ENCODE measurements at regions not wholly inside any gene's neighbourhood (a gene's known extent, or its start where the extent isn't known, plus 50 kb on each side); places are given as distances from the start of the nearest gene placed in this dataset.
"Not testable (repeated sequence)": the region's sequence is repeated elsewhere in the genome, so short reads cannot be mapped to it uniquely, and the experiment has no call there.

- no peaks in the 10 kb centered on the region for H3K9me2 ChIP-seq (replicated peaks; ENCODE audit: low read length)
- ChIA-PET CTCF (no interaction called here), POLR2A (ENCODE audit: unreplicated experiment) (no interaction called here)
- H3K9ac ChIP-seq (ENCODE audit: low read length), result no peak overlapping the region
- no peaks in the 10 kb centered on the region for H3K79me2 ChIP-seq (ENCODE audit: low read length)
- BruUV-seq (replicated peaks), result no TSS peak
- ATAC-seq (no peak), DNase-seq (no peak)
- no peaks in the 10 kb centered on the region for H3K27me3 ChIP-seq (ENCODE audit: low read length)
- H3K4me3 ChIP-seq (ENCODE audit: low read length), result no peak overlapping the region
- H3K4me2 ChIP-seq (ENCODE audit: low read length), result no peak overlapping the region
- no peaks in the 10 kb centered on the region for H3K4me1 ChIP-seq (ENCODE audit: insufficient read depth, low read length)
- H3K36me3 ChIP-seq (ENCODE audit: low read depth, low read length), result no peaks in the 10 kb centered on the region
- no peak overlapping the region for H2AFZ ChIP-seq (ENCODE audit: low read length)
- H4K20me1 ChIP-seq (ENCODE audit: low read length), result no peaks in the 10 kb centered on the region
- no peaks in the 10 kb centered on the region for H3K9me3 ChIP-seq (ENCODE audit: low read length)
- intact Hi-C loops (cut with micrococcal nuclease), result no loop called here
- no peaks in the 10 kb centered on the region for H3F3A ChIP-seq (ENCODE audit: low read length, unreplicated experiment)
- H3K27ac ChIP-seq (ENCODE audit: low read length), result no peak overlapping the region
- TF ChIP-seq EZH2phosphoT487 (IDR thresholded peaks at IDR 0.05; ENCODE audit: borderline replicate concordance, low read length), result no peak
- TF ChIP-seq EZH2 (IDR thresholded peaks at IDR 0.05; ENCODE audit: low read length, unreplicated experiment), result no peak
- no peak for TF ChIP-seq CTCF (conservative IDR thresholded peaks at IDR 0.05; ENCODE audit: low read depth, low read length)
Observed at GRCh38 chr13:90654970-90655369, 692.5 kb upstream of the MIR17HG start.

- POLR2A ChIA-PET (ENCODE audit: unreplicated experiment); H4K20me1 ChIP-seq (ENCODE audit: low read length); intact Hi-C loops (cut with micrococcal nuclease); H3K4me2 ChIP-seq (ENCODE audit: low read length); H3K79me2 ChIP-seq (ENCODE audit: low read length); H3F3A ChIP-seq (ENCODE audit: low read length, unreplicated experiment); ATAC-seq; H3K27me3 ChIP-seq (ENCODE audit: low read length); H3K4me1 ChIP-seq (ENCODE audit: insufficient read depth, low read length); BruUV-seq (replicated peaks); DNase-seq; H3K9me2 ChIP-seq (replicated peaks; ENCODE audit: low read length); H3K27ac ChIP-seq (ENCODE audit: low read length); H3K9ac ChIP-seq (ENCODE audit: low read length); H3K36me3 ChIP-seq (ENCODE audit: low read depth, low read length); CTCF ChIA-PET; H3K9me3 ChIP-seq (ENCODE audit: low read length); H2AFZ ChIP-seq (ENCODE audit: low read length); H3K4me3 ChIP-seq (ENCODE audit: low read length): not testable (repeated sequence)
Observed at GRCh38 chr13:90664200-90664599, 683.3 kb upstream of the MIR17HG start.

- Histone ChIP-seq H4K20me1 (ENCODE audit: low read length) (no peaks in the 10 kb centered on the region), H3K4me1 (ENCODE audit: insufficient read depth, low read length) (no peaks in the 10 kb centered on the region), H2AFZ (ENCODE audit: low read length) (no peak overlapping the region), H3K79me2 (ENCODE audit: low read length) (no peaks in the 10 kb centered on the region), H3K9me3 (ENCODE audit: low read length) (no peaks in the 10 kb centered on the region), H3F3A (ENCODE audit: low read length, unreplicated experiment) (no peaks in the 10 kb centered on the region), H3K4me3 (ENCODE audit: low read length) (no peak overlapping the region), H3K9me2 (replicated peaks; ENCODE audit: low read length) (no peaks in the 10 kb centered on the region), H3K9ac (ENCODE audit: low read length) (no peak overlapping the region), H3K27ac (ENCODE audit: low read length) (no peak overlapping the region), H3K36me3 (ENCODE audit: low read depth, low read length) (no peaks in the 10 kb centered on the region), H3K27me3 (ENCODE audit: low read length) (no peaks in the 10 kb centered on the region), H3K4me2 (ENCODE audit: low read length) (no peak overlapping the region)
- DNase-seq (no peak), ATAC-seq (no peak)
- TF ChIP-seq CTCF (conservative IDR thresholded peaks at IDR 0.05; ENCODE audit: low read depth, low read length) (no peak), EZH2 (IDR thresholded peaks at IDR 0.05; ENCODE audit: low read length, unreplicated experiment) (no peak), EZH2phosphoT487 (IDR thresholded peaks at IDR 0.05; ENCODE audit: borderline replicate concordance, low read length) (no peak)
- ChIA-PET CTCF (no interaction called here), POLR2A (ENCODE audit: unreplicated experiment) (no interaction called here)
- intact Hi-C loops (cut with micrococcal nuclease), result loop anchor here (10.0 kb wide), 1 partner anchor 189 kb away; no protein-coding TSS in a partner anchor
- no TSS peak for BruUV-seq (replicated peaks)
Observed at GRCh38 chr13:90673746-90674145, 673.7 kb upstream of the MIR17HG start.
